Thymus (tissue), 11 donors: ENCODE measurements at regions not wholly inside any gene's neighbourhood (a gene's known extent, or its start where the extent isn't known, plus 50 kb on each side); places are given as distances from the start of the nearest gene placed in this dataset.

ENCODE experiments used
- DNase-seq, 9 donors: peaks; one replicate each; pipeline ENCODE4 v3.0.0-alpha.2; 2013; ENCODE audit warnings: low spot score in 9 of 9, low read depth in 6 of 9, missing footprints in 1 of 9
- H3K27ac ChIP-seq, 2 donors: one replicate each; pipeline ENCODE4 v1.5.1; 2013; ENCODE audit warnings: control low read depth in 1 of 2, low read depth in 1 of 2, low read length in 1 of 2, mild to moderate bottlenecking in 1 of 2, moderate library complexity in 1 of 2
- H3K27me3 ChIP-seq, 2 donors: one replicate each; pipeline ENCODE4 v1.5.1; 2013; ENCODE audit warnings: low read length in 1 of 2; ENCODE audit not compliant: control insufficient read depth in 2 of 2, insufficient read depth in 1 of 2
- H3K36me3 ChIP-seq, 2 donors: one replicate each; pipeline ENCODE4 v1.5.1; 2013; ENCODE audit warnings: low read length in 1 of 2, mild to moderate bottlenecking in 1 of 2, moderate library complexity in 1 of 2; ENCODE audit not compliant: control insufficient read depth in 2 of 2, insufficient read depth in 2 of 2
- H3K4me1 ChIP-seq, 2 donors: one replicate each; pipeline ENCODE4 v1.5.1; 2013; ENCODE audit warnings: low read length in 2 of 2; ENCODE audit not compliant: control insufficient read depth in 2 of 2, insufficient read depth in 2 of 2
- H3K4me3 ChIP-seq, 2 donors: one replicate each; pipeline ENCODE4 v1.5.1; 2013; ENCODE audit warnings: low read length in 2 of 2, control low read depth in 1 of 2, mild to moderate bottlenecking in 1 of 2
- H3K9me3 ChIP-seq, 2 donors: one replicate each; pipeline ENCODE4 v1.5.1; 2013; ENCODE audit warnings: low read length in 1 of 2, mild to moderate bottlenecking in 1 of 2; ENCODE audit not compliant: control insufficient read depth in 2 of 2, insufficient read depth in 1 of 2
- WGBS: extraction: QIAGEN DNeasy Blood & Tissue Kit; methylation state at CpG from one replicate; pipeline ENCODE4 v1.1.7; 2013; 5-methylcytosine and 5-hydroxymethylcytosine counted together
- donor health status: healthy.

DNA sequence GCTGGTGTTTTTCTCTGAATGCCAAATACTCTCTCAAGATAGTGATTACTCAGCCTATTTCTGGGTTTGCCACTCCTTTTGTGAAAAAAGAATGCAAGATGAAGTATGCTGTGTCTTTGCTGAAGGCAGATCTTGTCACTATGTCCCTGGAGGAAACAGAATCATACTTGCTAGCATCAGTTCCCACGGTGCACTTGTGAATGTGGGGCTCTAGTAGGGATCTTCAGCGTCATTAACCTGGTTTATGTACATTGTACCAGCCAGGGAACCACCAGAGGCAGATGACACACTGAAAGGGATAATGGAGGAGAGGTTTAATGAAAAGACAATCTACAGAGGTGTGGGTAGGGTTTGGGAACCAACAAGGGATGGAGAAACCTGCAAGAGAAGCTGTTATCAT, 131.0 kb upstream of the CXCR4 start:
- WGBS = 96% methylated on average over 2 of the region's 2 CpGs
- H3K27me3 ChIP-seq = no peaks in the 10 kb centered on the region

DNA sequence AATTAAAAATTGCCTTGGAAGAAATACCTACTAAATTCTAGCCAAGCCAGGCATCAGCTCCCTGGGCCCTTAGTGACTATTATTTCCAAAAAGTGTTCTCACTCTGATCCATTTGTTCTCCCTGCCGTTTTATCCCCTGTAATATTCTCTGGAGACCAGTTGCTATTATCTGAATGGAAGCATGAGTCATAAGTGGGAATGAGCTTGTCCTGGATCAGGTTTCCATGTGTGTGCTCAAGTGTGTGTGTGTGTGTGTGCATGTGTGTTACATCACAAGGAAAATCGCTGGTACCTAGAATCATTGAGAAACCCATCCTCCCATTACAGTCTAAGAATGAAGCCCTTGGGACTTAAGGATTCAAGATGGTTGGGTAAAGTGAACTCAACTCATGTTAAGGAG, 130.3 kb upstream of the CXCR4 start:
- no peak overlapping the region for H3K27ac ChIP-seq
- H3K9me3 ChIP-seq = no peaks in the 10 kb centered on the region
- peaks cover 13 to 30% of the 10 kb centered on the region in 2 donors for H3K4me1 ChIP-seq
- no peaks in the 10 kb centered on the region for H3K36me3 ChIP-seq
- no peak for DNase-seq
- H3K27me3 ChIP-seq = no peaks in the 10 kb centered on the region
- no peak overlapping the region for H3K4me3 ChIP-seq
- 92% methylated on average over 2 of the region's 2 CpGs for WGBS

More for the DNA sequence above, 131.0 kb upstream of the CXCR4 start:
- peaks cover 13 to 37% of the 10 kb centered on the region in 2 donors for H3K4me1 ChIP-seq
- no peaks in the 10 kb centered on the region for H3K36me3 ChIP-seq
- H3K9me3 ChIP-seq = no peaks in the 10 kb centered on the region
- H3K4me3 ChIP-seq = no peak overlapping the region
- no peak overlapping the region for H3K27ac ChIP-seq
- no peak for DNase-seq

DNA sequence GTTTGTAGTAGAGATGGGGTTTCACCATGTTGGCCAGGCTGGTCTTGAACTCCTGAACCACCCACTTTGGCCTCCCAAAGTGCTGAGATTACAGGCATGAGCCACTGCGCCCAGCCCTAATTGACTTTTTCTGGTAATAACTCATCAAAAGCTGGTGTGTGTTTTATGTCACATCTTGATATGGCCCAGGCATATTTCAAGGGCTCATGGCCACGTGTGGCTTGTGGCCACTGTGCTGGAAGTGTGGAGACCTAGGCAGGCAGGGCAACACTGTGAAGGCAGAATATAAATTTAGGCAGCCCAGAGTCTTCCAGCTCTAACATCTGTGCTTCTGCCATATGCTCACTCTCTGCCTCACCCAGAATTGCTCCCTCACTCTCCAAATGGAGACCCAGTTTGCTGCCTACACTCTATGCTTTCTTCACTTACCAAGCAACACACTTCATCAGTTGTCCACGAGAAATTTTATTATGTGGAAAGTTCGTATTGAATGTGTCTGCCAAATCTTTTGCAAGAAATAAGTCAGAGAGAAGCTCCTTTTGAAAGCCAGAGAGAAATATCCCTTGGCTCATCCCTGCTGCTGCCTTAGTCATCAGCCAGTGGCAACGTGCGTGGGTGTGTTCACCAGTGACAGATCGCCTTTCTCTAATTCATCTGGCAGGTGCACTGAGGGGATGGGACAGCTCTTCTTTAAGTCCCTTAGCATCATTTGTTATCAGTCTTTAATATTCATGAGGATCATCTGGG, 129.4 kb upstream of the CXCR4 start:
- H3K27ac ChIP-seq = no peak overlapping the region
- DNase-seq = no peak
- 90% methylated on average over 7 of the region's 7 CpGs for WGBS

DNA sequence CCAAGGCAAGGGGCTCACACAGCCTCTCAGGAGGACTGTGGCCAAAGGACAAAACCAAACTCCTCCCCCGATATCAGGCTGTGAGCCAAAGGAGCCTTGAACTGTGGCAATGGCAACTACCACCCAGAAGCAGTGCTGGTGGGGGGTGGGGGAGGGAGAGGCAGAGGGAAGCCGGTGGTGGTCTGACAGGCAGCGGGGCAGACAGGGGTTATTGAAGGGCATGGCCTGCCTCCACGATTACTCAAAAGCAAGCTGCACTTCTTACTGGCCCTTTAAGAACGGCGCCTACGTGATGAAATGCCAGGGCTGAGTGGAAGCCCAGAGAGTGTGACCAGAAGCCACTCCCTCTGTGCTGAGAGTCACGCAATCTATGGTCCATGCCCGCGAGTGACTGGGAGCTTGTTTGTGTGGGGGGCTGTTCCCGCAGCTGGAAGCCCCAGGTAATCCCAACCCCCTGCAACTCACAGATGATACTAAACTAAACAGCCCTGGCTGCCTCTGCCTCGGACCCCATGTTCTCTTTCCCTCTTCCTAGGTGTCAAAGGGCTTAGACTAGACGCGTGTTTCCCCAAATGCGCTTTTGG, 128.2 kb upstream of the CXCR4 start:
- DNase-seq = peak in 1 of 9 donors; percentile 63
- WGBS = 79% methylated on average over 15 of the region's 15 CpGs
- Histone ChIP-seq H3K36me3 (no peaks in the 10 kb centered on the region), H3K9me3 (no peaks in the 10 kb centered on the region), H3K4me3 (no peak overlapping the region), H3K27me3 (no peaks in the 10 kb centered on the region), H3K4me1 (peaks cover 10 to 30% of the 10 kb centered on the region in 2 donors), H3K27ac (no peak overlapping the region)

More for the DNA sequence above, 129.4 kb upstream of the CXCR4 start:
- H3K36me3 ChIP-seq = no peaks in the 10 kb centered on the region
- no peak overlapping the region for H3K4me3 ChIP-seq
- H3K9me3 ChIP-seq = no peaks in the 10 kb centered on the region
- H3K27me3 ChIP-seq = no peaks in the 10 kb centered on the region
- H3K4me1 ChIP-seq = peaks cover 13 to 37% of the 10 kb centered on the region in 2 donors

DNA sequence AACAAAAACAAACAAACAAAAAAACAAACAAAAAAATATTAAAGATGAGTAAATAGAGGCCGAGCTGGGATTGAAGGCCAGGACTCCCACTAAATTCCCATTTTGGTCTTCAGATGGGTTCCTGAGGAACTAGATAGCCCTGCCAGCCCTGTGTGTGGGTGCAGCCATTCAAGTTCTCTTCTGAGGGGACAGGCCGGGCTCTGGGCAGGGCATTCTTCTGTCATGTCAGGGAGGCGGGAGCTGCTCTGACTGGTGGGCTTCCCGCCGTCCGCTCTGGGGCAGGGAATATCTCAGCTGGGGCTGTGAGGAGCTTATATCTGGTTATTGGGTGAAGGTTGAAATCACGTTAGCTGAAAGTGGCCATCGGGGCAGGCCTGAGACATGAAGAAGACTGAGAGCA, 127.3 kb upstream of the CXCR4 start:
- H3K27ac ChIP-seq = no peak overlapping the region
- no peaks in the 10 kb centered on the region for H3K9me3 ChIP-seq
- no peaks in the 10 kb centered on the region for H3K36me3 ChIP-seq
- no peaks in the 10 kb centered on the region for H3K27me3 ChIP-seq
- no peak overlapping the region for H3K4me3 ChIP-seq
- WGBS = 96% methylated on average over 8 of the region's 8 CpGs
- no peak for DNase-seq
- peaks cover 9 to 30% of the 10 kb centered on the region in 2 donors for H3K4me1 ChIP-seq

DNA sequence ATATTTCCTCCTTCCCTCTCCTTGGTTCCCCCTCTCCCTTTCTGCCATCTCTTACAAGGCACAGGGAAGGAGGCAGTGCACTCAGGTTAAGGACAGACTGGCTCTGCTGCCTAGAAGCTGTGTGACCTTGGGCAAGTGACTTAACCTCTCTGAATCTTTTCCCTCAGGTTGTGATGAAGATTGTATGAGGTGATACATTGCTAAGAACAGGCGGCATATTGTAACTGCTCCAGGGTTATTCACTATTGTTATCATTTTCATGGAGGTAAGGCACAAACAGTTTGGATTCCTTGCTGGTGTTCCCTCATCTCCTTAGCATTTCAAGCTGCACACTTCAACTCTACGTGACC, 126.6 kb upstream of the CXCR4 start:
- Histone ChIP-seq H3K9me3 (no peaks in the 10 kb centered on the region), H3K27ac (no peak overlapping the region), H3K4me1 (peaks cover 12 to 37% of the 10 kb centered on the region in 2 donors), H3K36me3 (no peaks in the 10 kb centered on the region), H3K4me3 (no peak overlapping the region), H3K27me3 (no peaks in the 10 kb centered on the region)
- over 99% methylated on average over 2 of the region's 2 CpGs for WGBS
- no peak for DNase-seq

DNA sequence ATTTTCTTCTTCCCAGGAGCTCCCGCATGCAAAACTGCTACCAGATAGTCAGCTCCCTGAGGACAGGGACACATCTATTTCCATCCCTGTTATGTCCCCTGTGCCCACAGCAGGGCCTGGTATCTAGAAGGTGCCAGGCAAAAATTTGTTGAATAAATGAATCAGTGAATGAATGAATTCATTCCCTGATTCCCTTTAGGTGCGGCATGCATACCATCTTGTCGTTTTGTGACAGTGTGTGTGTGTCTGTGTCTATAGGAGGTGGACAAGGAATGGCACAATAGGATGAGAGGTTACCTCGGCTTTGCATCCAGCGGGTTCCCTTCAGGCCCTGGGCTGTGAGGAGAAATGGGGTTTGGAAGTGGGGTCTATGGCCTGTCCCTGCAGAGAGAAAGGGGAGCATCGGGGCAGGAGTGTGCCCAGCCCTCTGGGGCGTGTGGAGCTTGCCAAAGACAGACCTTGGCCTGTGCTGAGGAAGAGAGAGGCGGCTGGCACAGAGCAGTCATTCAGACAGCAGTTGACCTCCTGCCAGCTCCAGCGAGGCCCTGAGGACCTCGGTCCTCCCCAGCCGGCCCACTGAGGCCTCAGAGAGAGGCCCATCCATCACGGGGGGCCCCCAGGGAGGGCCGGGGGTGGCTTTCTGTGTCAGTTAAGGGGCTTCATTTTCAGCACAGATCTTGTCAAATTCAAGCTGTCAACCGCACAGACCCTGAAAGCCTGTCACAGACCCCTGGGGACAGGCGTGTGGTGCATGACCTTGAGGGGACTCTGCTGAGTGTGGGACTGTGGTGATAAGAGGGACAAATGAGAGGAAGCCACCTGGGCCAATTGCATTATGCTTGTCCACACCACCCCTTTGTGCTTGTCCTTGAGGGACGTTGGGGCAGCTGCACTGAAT, 125.9 kb upstream of the CXCR4 start:
- H3K36me3 ChIP-seq = no peaks in the 10 kb centered on the region
- no peak overlapping the region for H3K4me3 ChIP-seq
- peaks cover 18 to 43% of the 10 kb centered on the region in 2 donors for H3K4me1 ChIP-seq
- H3K27ac ChIP-seq = no peak overlapping the region
- H3K27me3 ChIP-seq = no peaks in the 10 kb centered on the region
- H3K9me3 ChIP-seq = no peaks in the 10 kb centered on the region
- WGBS = 94% methylated on average over 16 of the region's 16 CpGs
- no peak for DNase-seq

DNA sequence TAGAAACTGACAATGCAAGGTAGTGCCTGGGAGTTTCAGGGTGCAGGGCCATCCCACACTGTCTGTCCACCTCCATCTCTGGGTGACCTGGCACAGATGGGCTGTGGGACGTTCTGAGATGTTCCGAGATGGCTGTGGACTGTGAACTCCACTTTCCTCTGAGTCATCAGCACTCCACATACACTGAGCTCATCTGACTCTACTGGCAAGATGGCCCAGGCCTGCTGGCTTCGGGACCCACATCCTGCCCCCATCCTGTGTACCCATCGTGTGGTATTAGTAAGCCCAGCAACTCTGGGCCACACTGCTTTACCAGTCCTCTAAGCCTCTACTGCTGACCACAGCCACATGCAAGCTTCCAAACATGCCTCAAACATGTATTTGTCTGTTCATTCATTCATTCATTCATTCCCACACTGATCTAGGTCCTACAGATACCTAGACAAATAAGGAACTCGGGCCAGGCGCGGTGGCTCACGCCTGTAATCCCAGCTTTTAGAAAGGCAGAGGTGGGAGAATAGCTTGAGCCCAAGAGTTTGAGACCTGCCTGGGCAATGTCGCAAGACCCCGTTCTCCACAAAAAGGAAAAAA, 124.8 kb upstream of the CXCR4 start:
- Histone ChIP-seq H3K36me3 (no peaks in the 10 kb centered on the region), H3K4me3 (no peak overlapping the region), H3K9me3 (no peaks in the 10 kb centered on the region), H3K27ac (no peak overlapping the region), H3K4me1 (peaks cover 28 to 54% of the 10 kb centered on the region in 2 donors), H3K27me3 (no peaks in the 10 kb centered on the region)
- WGBS = 77% methylated on average over 9 of the region's 10 CpGs
- DNase-seq = peak in 1 of 9 donors; percentile 42
